NT2/D1 (cell line): ENCODE measurements at regions not wholly inside any gene's neighbourhood (a gene's known extent, or its start where the extent isn't known, plus 50 kb on each side); places are given as distances from the start of the nearest gene placed in this dataset.

Experiments
- DNase-seq: peaks from one replicate; pipeline ENCODE4 v3.0.0-alpha.2; 2011; ENCODE audit warnings: low read depth, low spot score
- H3K27me3 ChIP-seq: 2 replicates; pipeline ENCODE4 v1.6.0; 2011; ENCODE audit warnings: mild to moderate bottlenecking; ENCODE audit not compliant: insufficient read length, insufficient read depth
- H3K36me3 ChIP-seq: 2 replicates; pipeline ENCODE4 v1.6.1; 2011; ENCODE audit warnings: mild to moderate bottlenecking, low read length, mixed read lengths; ENCODE audit not compliant: insufficient read depth, insufficient read length
- H3K4me1 ChIP-seq: 2 replicates; pipeline ENCODE4 v1.5.1; 2011; ENCODE audit not compliant: insufficient read depth, insufficient read length
- H3K4me3 ChIP-seq: 2 replicates; pipeline ENCODE4 v1.5.1; 2011; ENCODE audit warnings: low read depth; ENCODE audit not compliant: insufficient read length
- H3K9ac ChIP-seq: 2 replicates; pipeline ENCODE4 v1.6.0; 2011; ENCODE audit warnings: low read depth; ENCODE audit not compliant: insufficient read length
- H3K9me3 ChIP-seq: 2 replicates; pipeline ENCODE4 v1.5.1; 2011; ENCODE audit warnings: mild to moderate bottlenecking, low read length; ENCODE audit not compliant: insufficient read depth
- SUZ12 ChIP-seq: IDR thresholded peaks from 2 replicates; pipeline ENCODE4 v1.6.1; 2011; ENCODE audit not compliant: insufficient read length, insufficient read depth; ENCODE audit errors: extremely low read depth
- YY1 ChIP-seq: IDR thresholded peaks from 2 replicates; pipeline ENCODE4 v1.6.1; 2011; ENCODE audit not compliant: insufficient read length, insufficient read depth
- ZNF274 ChIP-seq: IDR thresholded peaks from 2 replicates; pipeline ENCODE4 v1.6.1; 2011; ENCODE audit warnings: mild to moderate bottlenecking, low read depth, low read length

DNA sequence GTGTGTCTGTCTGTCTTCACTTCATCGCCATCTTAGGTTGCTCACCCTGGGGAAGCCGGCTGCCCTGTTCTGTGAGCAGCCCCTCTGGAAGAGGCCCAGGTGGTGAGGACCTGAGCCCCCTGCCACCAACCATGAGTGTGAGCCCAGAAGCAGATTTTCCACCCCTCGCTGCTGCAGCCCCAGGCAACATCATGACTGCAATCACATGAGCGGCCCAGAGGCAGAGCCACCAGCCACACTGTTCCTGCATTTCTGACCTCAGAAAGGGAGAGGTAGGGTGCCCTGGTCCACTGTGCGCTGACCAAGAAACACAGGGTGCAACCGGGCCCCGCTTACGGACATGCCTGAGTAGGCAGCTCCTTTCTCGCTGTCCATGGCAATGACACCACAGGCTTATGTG is 92.3 kb upstream of the IQSEC1 start:
- no peak for TF ChIP-seq ZNF274
- TF ChIP-seq SUZ12: no peak
- no peak for TF ChIP-seq YY1
- H3K9me3 ChIP-seq: peaks cover 18% of the 10 kb centered on the region; the same call in 1 of the 2 replicates
- H3K27me3 ChIP-seq: no peaks in the 10 kb centered on the region
- peaks cover 22% of the 10 kb centered on the region for H3K4me1 ChIP-seq
- H3K4me3 ChIP-seq: no peak overlapping the region
- no peaks in the 10 kb centered on the region for H3K36me3 ChIP-seq
- no peak for DNase-seq
- H3K9ac ChIP-seq: no peak overlapping the region

DNA sequence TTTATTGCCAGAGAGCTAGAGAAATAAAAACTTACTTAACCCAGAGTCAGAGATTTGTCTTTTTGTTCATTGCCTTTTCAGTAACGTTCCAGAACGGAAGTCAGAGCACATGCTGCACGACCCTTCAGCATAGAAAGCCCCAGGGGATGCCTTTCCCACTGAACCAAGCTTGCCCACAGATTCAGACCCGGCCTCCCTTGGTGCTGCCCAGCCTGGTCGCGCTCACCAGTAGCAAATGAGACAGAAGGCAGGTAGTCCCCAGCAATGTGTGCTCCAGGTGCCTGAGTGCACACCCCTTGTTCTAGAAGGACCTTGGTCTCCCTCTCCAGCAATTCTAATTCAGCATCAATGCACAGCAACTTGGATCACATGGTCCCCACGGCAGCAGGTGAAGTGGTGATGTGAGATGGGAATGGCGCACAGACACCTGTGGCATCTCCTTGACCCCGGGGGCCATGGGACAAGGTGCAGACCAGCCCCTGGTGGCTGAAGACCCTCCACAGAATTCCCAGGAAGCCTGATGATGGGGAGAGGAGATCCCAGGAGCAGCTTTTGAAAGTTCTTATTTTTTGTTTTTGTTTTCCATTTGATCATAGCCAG is 91.8 kb upstream of the IQSEC1 start:
- peaks cover 12% of the 10 kb centered on the region; the same call in 1 of the 2 replicates for H3K9me3 ChIP-seq
- no peak overlapping the region for H3K9ac ChIP-seq
- no peaks in the 10 kb centered on the region for H3K36me3 ChIP-seq
- no peak for TF ChIP-seq ZNF274
- no peak for TF ChIP-seq YY1
- no peak for TF ChIP-seq SUZ12
- H3K27me3 ChIP-seq: no peaks in the 10 kb centered on the region
- H3K4me3 ChIP-seq: no peak overlapping the region
- H3K4me1 ChIP-seq: peaks cover 25% of the 10 kb centered on the region
- no peak for DNase-seq

DNA sequence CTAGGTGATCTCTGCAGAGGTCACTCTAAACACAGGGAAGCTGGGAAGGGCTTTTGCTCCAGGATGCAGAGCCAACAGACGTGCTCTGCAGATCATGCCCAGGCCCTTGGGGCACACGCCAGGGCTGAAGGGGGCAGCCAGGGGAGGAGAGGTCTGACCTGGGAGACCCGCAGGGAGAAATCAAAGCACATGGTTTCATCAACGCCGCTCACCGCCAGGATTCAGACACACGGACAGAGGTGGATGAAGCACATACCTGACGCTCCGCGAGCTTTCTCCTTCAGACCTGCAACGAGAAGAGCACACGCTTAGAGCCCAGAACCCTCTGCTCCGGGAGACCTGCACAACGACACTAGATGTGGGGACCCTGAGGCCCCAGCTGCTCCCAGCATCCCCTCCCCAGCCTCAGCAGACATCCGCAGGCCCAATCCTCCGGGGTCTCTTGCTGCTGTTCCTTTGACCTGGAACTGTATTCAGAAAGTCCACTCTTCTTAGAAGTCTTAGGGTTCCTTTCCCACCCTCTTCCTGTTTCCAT is 90.7 kb upstream of the IQSEC1 start:
- Histone ChIP-seq H3K27me3 (no peaks in the 10 kb centered on the region), H3K4me3 (no peak overlapping the region), H3K4me1 (peaks cover 25% of the 10 kb centered on the region), H3K9me3 (peaks cover 4% of the 10 kb centered on the region; the same call in 1 of the 2 replicates), H3K36me3 (no peaks in the 10 kb centered on the region), H3K9ac (no peak overlapping the region)
- TF ChIP-seq SUZ12 (no peak), YY1 (no peak), ZNF274 (no peak)
- no peak for DNase-seq

DNA sequence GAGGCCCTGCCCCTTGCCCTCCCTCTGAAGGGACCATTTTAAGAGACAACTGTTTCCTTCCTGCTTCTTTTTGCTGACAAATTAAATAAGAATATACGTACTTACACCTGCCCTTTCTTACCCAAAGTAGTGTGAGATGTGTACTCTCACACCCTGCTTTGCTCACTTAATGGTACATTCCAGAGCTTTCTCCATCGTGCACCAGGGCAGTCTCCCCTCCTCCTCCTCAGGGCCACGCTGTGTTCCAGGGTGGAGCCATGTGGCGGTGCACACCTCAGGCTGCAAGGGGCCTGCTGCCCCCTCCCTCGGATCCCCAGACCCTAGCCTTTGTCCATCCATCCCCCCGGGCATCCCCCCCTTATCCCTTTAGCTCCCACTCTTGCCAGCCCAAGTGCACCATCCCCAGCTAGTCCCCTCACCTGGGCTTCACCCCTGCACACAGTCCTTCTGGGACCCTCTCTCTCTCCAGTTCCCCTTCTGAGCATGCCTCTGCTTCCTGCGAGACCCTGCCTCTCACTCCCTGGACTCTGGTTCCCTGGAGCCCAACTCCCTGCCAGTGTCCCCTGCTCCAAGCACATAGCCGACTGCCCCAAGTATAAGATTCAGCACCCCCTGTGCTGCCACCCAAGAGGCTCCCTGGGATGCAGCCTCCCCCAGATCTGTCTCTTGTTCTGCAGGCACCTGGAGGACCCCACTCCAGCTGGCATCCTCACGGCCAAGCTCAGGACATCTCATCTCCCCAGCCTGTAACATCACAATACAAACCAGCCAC is 89.5 kb upstream of the IQSEC1 start:
- H3K4me1 ChIP-seq: peaks cover 28% of the 10 kb centered on the region
- TF ChIP-seq ZNF274 (no peak), SUZ12 (no peak), YY1 (no peak)

DNA sequence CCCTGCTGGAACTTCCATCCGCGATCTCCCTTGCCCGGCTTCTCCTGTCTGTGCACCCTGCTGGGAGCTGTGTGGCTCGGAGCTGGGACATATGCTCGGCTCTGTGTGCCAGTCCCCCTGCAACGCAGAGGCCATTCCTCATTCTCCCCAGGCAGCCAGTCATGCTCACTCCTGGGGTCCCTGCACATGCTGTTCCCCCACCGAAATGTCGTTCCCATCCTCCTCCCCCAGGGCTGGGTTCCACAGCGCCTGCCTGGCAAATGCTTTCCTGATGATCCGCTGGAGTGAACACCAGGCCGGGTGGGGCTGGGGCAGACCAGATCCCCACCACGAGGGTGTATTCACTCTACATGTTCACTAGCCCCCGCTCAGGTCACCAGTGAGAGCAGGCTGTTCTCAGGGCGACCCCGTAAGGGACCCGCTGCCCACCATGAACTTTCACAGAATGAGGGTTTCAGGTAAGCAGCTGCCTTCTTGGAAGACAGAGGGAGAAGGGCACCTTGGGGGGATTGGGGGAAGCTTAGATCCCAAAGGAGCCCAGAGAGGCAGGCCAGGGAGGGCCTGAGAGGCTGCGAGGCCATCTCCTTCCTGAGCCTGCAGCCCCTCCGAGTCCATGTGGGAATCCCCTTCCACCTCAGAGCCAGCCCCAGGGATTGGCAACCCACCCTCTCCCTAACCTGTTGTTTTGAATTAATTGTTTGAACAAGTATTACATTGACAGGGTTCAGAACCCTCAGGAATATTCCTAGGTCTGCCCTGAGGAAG is 88.7 kb upstream of the IQSEC1 start:
- Histone ChIP-seq H3K36me3 (no peaks in the 10 kb centered on the region), H3K4me3 (no peak overlapping the region), H3K4me1 (peaks cover 27% of the 10 kb centered on the region), H3K9ac (peak overlapping the region; percentile 36), H3K9me3 (no peaks in the 10 kb centered on the region), H3K27me3 (no peaks in the 10 kb centered on the region)
- TF ChIP-seq ZNF274 (no peak), YY1 (no peak), SUZ12 (no peak)
- DNase-seq: no peak

More for the DNA sequence above, 89.5 kb upstream of the IQSEC1 start:
- Histone ChIP-seq H3K9ac (peak overlapping the region; percentile 36), H3K4me3 (no peak overlapping the region), H3K9me3 (no peaks in the 10 kb centered on the region), H3K27me3 (no peaks in the 10 kb centered on the region), H3K36me3 (no peaks in the 10 kb centered on the region)
- peak; percentile 44 for DNase-seq

DNA sequence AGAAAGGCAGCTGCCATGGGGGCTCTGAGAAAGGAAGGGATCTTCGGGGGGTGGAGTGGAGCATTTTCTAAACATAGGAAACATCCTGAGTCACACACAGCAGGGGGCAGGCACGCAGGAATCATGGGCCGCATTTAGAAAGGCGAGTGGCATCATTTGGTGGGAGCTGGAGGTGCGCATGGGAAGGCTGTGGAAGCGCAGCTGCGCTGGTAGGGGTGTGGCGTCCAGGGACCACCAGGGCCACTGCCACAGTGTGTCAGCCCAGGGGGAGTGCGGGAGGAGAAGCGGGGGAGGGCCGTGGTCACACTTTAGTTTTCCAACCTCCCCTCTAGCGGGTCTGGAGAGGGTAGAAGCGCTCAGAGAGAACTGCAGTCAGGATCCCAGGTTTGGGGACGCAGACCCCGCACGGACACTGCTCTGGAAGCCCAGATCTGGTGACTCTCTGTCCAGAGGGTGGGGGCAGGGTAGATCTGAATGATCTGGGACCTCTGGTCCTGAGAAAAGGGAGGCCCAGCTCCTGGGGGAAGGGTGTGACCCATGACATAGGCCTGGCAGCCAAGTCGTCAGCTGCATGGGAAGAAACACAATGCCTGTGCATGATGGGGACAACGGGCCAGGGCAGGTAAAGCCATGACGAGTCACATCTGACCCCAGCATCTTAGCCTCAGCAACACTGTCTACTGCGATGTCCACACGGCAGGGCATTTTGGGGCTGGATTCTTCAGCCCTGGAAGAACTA is 88.0 kb upstream of the IQSEC1 start:
- Histone ChIP-seq H3K9ac (peak overlapping the region; percentile 1), H3K36me3 (no peaks in the 10 kb centered on the region), H3K9me3 (peaks cover 6% of the 10 kb centered on the region; the same call in 1 of the 2 replicates), H3K27me3 (no peaks in the 10 kb centered on the region), H3K4me1 (peaks cover 23% of the 10 kb centered on the region), H3K4me3 (no peak overlapping the region)
- DNase-seq: peak; percentile 33
- TF ChIP-seq SUZ12 (no peak), YY1 (no peak), ZNF274 (no peak)

DNA sequence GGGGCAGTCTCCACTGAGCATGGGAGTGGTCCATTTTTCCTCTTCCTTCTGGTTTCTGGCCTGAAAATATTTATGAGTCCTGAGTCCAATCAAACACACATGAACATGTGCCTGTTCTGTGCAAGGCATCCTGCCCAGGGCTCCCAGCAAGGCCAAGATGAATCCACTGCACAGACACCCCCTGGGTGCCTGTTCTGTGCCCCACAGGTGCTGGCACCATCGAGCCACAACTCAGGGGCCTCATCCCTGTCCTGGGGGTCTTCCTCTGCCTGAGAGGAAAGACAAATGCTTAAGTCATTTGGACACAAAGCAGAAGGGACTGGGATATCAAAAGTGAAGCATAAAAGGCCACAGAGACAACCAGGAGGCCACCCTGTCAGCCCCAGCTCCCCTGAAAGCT is 87.4 kb upstream of the IQSEC1 start:
- TF ChIP-seq YY1 (no peak), ZNF274 (no peak), SUZ12 (no peak)

More for the DNA sequence above, 87.4 kb upstream of the IQSEC1 start:
- Histone ChIP-seq H3K4me3 (no peak overlapping the region), H3K9ac (no peak overlapping the region), H3K4me1 (peaks cover 23% of the 10 kb centered on the region), H3K9me3 (peaks cover 11% of the 10 kb centered on the region), H3K27me3 (no peaks in the 10 kb centered on the region), H3K36me3 (no peaks in the 10 kb centered on the region)
- no peak for DNase-seq
